DND-41 (cell line): ENCODE measurements at regions not wholly inside any gene's neighbourhood (a gene's known extent, or its start where the extent isn't known, plus 50 kb on each side); places are given as distances from the start of the nearest gene placed in this dataset.

Source experiments
- ATAC-seq: fragments of 200-7000 bp; cut with Tn5 transposase; 3 replicates; pipeline ENCODE4 v1.9.1; 2021; ENCODE audit warnings: low read depth; ENCODE audit not compliant: insufficient read depth
- DNase-seq: peaks from one replicate; pipeline ENCODE4 v3.0.0-alpha.2; 2020
- H2AFZ ChIP-seq: 2 replicates; pipeline ENCODE4 v1.6.0; 2012; ENCODE audit warnings: low read depth, low read length
- H3K27ac ChIP-seq: 2 replicates; pipeline ENCODE4 v1.5.1; 2012; ENCODE audit warnings: low read length, inconsistent platforms
- H3K27me3 ChIP-seq: fragments of 200-600 bp; sonication (generic); 2 replicates; pipeline ENCODE4 v1.6.0; 2012; ENCODE audit warnings: low read length, mild to moderate bottlenecking, inconsistent platforms; ENCODE audit not compliant: insufficient read depth, poor library complexity
- H3K36me3 ChIP-seq: 2 replicates; pipeline ENCODE4 v1.5.1; 2012; ENCODE audit warnings: low read length, inconsistent platforms; ENCODE audit not compliant: insufficient read depth
- H3K4me1 ChIP-seq: 2 replicates; pipeline ENCODE4 v1.5.1; 2012; ENCODE audit warnings: mild to moderate bottlenecking, low read length; ENCODE audit not compliant: insufficient read depth
- H3K4me2 ChIP-seq: 2 replicates; pipeline ENCODE4 v1.6.0; 2012; ENCODE audit warnings: mild to moderate bottlenecking, moderate library complexity, low read length, inconsistent platforms; ENCODE audit not compliant: insufficient read depth
- H3K4me3 ChIP-seq, 2 experiments: fragments of 200-600 bp in 1 of 2; shearing (Covaris generic) in 1 of 2; 2 replicates each; pipeline ENCODE4 v1.5.1; 2012 to 2016; ENCODE audit warnings: inconsistent platforms in 2 of 2, low read length in 2 of 2, mild to moderate bottlenecking in 2 of 2, low read depth in 1 of 2, moderate library complexity in 1 of 2
- H3K79me2 ChIP-seq: 2 replicates; pipeline ENCODE4 v1.6.0; 2012; ENCODE audit warnings: low read length, inconsistent platforms; ENCODE audit not compliant: insufficient read depth
- H3K9ac ChIP-seq: 2 replicates; pipeline ENCODE4 v1.6.0; 2012; ENCODE audit warnings: low read depth, mild to moderate bottlenecking, inconsistent platforms, low read length, moderate library complexity
- H3K9me3 ChIP-seq: 2 replicates; pipeline ENCODE4 v1.5.1; 2012; ENCODE audit warnings: low read length, moderate library complexity, mild to moderate bottlenecking, inconsistent platforms; ENCODE audit not compliant: insufficient read depth, severe bottlenecking
- H4K20me1 ChIP-seq: 2 replicates; pipeline ENCODE4 v1.6.0; 2012; ENCODE audit warnings: low read length; ENCODE audit not compliant: insufficient read depth
- EZH2 ChIP-seq: IDR thresholded peaks from 3 replicates; pipeline ENCODE4 v1.6.1; 2012; ENCODE audit warnings: borderline replicate concordance, low read depth, mild to moderate bottlenecking, moderate library complexity, low read length, inconsistent platforms; ENCODE audit not compliant: severe bottlenecking
- TF ChIP-seq, protein P1 (sequence below): IDR thresholded peaks from 2 replicates; pipeline ENCODE4 v1.5.1; 2012; ENCODE audit warnings: borderline replicate concordance, low read length, moderate library complexity, mild to moderate bottlenecking; ENCODE audit not compliant: poor library complexity, severe bottlenecking; ENCODE audit errors: extremely low read depth

DNA sequence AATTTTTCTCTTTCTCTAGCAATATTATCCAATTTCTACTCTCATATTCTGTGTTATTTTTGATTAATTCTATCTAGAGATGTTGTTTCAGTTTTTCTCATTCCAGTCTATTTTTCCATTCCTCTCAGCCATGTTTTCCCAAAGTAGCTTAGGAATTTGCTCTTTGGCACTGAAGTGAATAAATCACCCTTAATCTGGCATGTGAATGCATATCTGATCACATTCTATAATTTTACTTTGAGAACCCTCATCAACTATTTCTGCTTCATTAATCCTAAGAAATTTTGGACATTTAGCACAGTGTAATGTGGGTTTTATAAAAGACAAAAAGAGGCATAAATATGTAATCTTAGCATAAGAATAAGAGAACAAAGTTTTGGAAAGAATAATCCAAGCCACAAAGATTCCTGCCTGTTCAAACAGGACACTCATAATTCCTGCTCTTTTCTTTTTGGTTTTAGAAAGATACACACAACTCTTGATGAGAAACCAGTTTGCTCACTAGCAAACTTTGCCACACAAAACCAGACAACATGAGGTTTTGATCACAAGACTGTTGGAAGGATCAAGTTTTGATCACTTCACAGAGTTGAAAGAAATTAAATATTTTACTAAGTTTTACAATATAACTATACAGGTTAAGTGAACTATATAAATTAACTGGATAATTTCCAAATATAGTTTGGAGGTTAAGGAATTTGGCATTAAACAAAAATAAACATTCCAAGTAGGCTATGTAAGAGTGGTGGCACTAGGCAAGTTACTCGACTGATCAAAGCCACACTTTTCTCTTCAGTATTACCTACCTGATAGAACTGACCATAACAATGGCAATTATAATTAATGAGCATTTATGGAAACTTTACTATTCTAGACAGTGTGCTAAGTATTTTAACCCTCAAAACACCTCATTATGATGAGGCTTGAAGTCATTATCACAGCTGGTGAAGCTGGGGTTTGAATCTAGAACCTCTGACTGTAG is 226.6 kb upstream of the TMTC1 start:
- Histone ChIP-seq H3K9me3 (no peaks in the 10 kb centered on the region), H3K9ac (no peak overlapping the region), H3K4me1 (no peaks in the 10 kb centered on the region), H3K4me3 (no peak overlapping the region), H3K27ac (no peak overlapping the region), H3K4me2 (no peak overlapping the region), H3K36me3 (no peaks in the 10 kb centered on the region), H2AFZ (no peak overlapping the region), H3K79me2 (no peaks in the 10 kb centered on the region), H4K20me1 (no peaks in the 10 kb centered on the region), H3K27me3 (no peaks in the 10 kb centered on the region)
- DNase-seq (no peak), ATAC-seq (no peak)
- TF ChIP-seq EZH2: no peak
- TF ChIP-seq, protein P1, sequence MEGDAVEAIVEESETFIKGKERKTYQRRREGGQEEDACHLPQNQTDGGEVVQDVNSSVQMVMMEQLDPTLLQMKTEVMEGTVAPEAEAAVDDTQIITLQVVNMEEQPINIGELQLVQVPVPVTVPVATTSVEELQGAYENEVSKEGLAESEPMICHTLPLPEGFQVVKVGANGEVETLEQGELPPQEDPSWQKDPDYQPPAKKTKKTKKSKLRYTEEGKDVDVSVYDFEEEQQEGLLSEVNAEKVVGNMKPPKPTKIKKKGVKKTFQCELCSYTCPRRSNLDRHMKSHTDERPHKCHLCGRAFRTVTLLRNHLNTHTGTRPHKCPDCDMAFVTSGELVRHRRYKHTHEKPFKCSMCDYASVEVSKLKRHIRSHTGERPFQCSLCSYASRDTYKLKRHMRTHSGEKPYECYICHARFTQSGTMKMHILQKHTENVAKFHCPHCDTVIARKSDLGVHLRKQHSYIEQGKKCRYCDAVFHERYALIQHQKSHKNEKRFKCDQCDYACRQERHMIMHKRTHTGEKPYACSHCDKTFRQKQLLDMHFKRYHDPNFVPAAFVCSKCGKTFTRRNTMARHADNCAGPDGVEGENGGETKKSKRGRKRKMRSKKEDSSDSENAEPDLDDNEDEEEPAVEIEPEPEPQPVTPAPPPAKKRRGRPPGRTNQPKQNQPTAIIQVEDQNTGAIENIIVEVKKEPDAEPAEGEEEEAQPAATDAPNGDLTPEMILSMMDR: no peak

DNA sequence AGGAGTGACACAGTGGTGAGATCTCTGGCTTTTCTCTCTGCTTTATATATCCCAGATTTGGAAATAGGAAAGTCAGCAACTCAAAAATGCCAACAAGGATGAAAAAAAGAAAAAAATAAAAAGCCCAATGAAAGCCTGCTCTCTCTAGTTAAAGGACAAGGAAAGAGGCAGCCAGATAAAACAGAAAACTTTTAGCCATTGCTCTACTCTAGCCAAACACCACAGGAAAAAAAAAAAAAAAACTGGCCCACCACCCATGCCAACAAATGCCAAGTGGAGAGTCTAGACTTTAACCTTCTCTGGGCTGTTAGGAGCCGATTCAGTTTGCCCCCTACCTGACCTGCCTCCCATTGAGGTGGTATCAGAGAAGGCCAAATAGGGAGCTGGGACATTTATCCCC is 222.3 kb upstream of the TMTC1 start:
- no peaks in the 10 kb centered on the region for H3K27me3 ChIP-seq
- no peaks in the 10 kb centered on the region for H4K20me1 ChIP-seq
- H3K4me2 ChIP-seq: no peak overlapping the region
- H3K4me1 ChIP-seq: no peaks in the 10 kb centered on the region
- no peaks in the 10 kb centered on the region for H3K79me2 ChIP-seq
- no peak overlapping the region for H3K27ac ChIP-seq
- no peaks in the 10 kb centered on the region for H3K9me3 ChIP-seq
- no peaks in the 10 kb centered on the region for H3K36me3 ChIP-seq
- no peak overlapping the region for H3K9ac ChIP-seq
- no peak overlapping the region for H3K4me3 ChIP-seq
- ATAC-seq (no peak), DNase-seq (no peak)
- H2AFZ ChIP-seq: no peak overlapping the region
- no peak for TF ChIP-seq EZH2
- TF ChIP-seq, protein P1: no peak

DNA sequence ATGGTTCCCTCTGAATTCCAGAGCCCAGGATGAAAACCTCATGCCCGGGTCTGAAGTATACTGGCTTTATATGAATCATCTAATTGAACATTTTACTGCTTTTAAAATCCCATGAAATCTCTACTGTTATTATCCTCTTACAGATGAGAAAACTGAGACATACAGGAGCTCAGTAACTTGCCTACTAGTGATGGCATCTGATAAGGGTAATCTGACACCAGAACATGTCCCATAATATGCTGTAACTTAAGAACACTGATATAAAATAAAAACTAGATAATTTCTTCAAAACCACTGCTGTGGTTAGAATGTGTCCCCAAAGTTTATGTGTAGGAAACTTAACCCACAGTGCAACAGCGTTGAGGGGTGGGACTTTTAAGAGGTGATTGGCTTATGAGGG is 219.6 kb upstream of the TMTC1 start:
- H3K36me3 ChIP-seq: no peaks in the 10 kb centered on the region
- H3K27me3 ChIP-seq: no peaks in the 10 kb centered on the region
- ATAC-seq: no peak

More for the DNA sequence above, 219.6 kb upstream of the TMTC1 start:
- no peaks in the 10 kb centered on the region for H4K20me1 ChIP-seq
- DNase-seq: no peak
- H3K79me2 ChIP-seq: no peaks in the 10 kb centered on the region
- no peak overlapping the region for H3K27ac ChIP-seq
- H3K9me3 ChIP-seq: no peaks in the 10 kb centered on the region
- no peaks in the 10 kb centered on the region for H3K4me1 ChIP-seq
- no peak overlapping the region for H3K4me3 ChIP-seq
- no peak overlapping the region for H3K9ac ChIP-seq
- no peak overlapping the region for H2AFZ ChIP-seq
- H3K4me2 ChIP-seq: no peak overlapping the region
- no peak for TF ChIP-seq EZH2
- TF ChIP-seq, protein P1: no peak
